Activated CD4-positive, alpha-beta T cell treated with anti-CD3 and anti-CD28 coated beads for 4 hours (primary cell): ENCODE measurements at regions not wholly inside any gene's neighbourhood (a gene's known extent, or its start where the extent isn't known, plus 50 kb on each side); places are given as distances from the start of the nearest gene placed in this dataset.
"Not testable (repeated sequence)": the region's sequence is repeated elsewhere in the genome, so short reads cannot be mapped to it uniquely, and the experiment has no call there.

Experiments
- DNase-seq, 2 donors: peaks; one replicate each; pipeline ENCODE4 v3.0.0-alpha.2; 2020

DNA sequence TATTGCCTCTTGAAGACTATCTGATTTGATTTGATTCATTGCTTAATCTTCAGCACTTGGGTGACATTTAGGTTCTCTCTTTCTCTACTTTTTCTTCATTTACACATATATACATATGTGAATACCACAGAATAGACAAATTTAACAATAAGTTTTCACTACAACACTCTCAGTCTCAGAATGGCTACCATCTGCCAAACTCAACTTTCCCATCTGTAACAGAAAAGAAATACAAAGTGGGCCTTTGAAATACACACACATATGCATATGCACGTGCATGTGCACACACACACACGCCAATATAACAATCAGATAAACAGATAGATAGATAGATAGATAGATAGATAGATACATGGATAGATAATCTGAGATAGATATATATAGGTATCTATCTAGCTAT lies 762.8 kb upstream of the NUDT12 start:
- DNase-seq, result no peak

DNA sequence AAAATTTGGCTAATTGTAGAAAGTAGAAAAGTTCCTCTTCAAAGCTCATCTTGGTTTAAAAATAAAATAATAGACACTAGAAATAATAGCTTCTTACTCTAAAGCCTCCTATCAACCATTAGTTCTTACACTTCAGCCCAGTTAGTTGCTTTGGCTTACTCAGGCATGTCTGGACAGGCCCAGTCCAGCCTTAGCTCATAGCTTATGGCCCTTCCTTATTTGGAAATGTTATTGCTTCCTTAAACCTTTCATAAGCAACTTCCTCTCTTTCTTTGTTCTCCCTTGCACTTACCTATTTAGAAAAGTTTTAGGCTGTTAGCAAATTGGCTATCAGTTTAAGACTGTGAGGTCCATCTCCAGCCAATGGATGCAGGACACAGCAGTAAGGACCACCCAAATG lies 754.1 kb upstream of the NUDT12 start:
- not testable (repeated sequence) for DNase-seq

DNA sequence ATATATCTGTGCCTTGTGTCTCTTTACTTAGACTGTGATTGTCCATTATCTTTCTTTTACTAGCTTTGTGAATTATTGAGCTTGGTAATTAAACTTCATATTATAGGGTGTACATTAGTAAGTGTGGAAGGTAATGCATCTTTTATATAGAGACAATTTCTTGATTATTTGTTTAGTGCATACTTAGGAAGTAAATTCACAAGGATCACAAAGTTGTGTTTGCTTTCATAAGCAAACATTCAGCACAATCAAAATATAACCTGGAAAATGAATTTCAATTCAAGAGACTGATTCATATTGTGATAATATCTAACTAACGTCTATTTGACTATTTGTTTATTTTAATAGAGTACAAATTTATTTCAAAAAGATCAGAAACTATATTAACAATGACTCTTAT lies 749.9 kb upstream of the NUDT12 start:
- DNase-seq, result no peak

DNA sequence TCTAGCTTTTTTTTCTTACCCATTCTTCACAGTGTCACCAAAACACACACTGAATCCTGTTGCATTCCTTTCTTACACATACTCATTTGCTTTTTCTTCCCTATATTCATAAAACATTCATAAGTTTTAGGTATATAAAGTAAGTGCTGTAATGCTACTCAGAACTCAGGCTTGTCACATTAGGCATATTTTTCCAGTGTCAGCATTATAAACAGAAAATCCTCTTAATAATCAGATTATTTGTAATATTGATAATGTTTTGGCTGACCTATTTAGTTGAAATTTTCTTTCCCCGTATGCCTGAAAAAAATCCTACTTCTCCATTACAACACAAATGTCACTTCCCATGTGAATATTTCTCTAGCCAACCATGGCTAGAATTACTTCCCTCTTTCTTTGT lies 743.0 kb upstream of the NUDT12 start:
- no peak for DNase-seq

DNA sequence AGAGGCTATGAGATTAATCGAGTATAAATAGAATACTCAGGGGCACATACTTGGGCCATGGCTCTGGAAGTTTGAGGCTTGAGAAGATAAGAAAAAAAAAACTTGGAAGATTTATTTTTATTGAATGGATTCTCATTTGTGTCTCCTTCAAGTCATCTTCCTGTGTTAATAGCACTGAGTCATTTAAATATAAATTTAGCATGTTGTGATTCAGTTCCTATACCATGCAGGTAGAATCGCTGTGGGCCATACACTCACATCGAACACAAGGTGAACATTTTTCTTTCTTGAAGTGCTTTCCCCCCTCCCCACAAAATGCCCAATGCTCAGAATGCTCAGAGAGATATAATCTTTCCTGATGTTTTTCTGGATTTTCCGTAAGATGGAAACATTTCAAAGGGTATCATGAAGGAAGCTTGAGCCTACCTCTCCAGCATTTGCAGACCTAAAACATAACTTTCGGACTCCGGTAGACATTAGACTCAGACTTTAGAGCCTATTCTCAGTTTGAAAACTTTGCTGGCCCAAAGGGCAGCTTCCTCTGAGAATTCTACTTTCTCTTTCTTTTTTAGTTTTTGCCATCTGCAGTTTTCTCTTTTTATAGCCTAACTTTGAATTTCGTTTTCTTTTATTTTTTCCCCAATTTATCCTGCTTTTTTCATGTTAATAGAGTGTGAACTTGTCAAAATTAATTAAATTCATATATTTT lies 737.6 kb upstream of the NUDT12 start:
- no peak for DNase-seq

DNA sequence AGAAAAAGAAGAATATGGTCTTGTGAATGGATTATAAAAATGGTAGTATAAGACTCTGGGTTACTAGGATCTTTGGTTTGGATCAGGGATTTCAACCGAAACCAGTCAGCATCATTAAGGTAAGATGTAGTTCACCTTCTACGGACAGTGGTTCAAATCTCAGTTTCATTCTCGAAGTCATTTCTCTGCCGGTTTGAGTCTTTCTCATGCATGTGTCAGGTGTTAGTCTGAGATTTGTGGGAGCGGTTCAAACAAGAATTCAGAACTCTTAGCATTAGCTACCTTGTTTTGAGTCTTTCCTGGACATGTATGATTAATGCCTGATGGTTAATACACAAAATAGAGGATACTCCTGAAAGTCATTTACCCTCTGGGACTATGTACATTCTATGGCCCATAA lies 735.9 kb upstream of the NUDT12 start:
- no peak for DNase-seq

DNA sequence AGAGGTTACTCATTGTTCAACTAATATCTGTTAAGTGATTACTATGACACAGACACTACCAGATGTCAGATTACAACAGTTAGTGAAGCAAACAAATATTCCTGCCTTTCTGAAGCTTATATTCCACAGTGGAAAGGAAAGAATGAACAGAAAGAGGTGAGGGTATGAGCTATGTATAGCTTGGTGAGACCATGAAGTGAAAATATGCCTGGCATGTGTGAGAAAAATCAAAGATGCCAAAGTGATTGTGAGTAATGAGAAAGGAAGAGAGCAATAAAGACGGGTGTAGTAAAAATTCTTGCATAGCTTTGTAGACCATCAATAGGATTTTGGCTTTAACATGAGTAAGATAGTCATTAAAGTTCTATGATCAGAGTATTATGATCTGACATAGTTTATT lies 734.5 kb upstream of the NUDT12 start:
- no peak for DNase-seq

DNA sequence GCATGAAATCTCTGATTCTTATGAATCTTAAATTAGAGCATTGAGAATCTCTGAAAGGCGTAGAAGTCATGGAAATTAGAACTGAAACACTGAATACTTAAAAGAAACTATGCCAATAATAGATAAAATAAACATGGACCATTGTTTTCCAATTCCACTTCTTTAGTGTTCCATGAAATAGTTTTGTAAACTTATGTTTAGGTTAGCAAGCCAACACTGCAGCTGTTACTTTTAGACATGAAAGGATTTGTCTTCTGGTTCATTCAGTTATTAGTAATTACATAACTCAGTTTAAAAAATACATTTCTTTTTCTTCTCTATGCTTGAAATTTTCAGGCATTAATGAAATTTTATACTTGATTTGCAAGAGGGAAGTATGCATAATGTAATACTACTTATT lies 733.4 kb upstream of the NUDT12 start:
- no peak for DNase-seq

DNA sequence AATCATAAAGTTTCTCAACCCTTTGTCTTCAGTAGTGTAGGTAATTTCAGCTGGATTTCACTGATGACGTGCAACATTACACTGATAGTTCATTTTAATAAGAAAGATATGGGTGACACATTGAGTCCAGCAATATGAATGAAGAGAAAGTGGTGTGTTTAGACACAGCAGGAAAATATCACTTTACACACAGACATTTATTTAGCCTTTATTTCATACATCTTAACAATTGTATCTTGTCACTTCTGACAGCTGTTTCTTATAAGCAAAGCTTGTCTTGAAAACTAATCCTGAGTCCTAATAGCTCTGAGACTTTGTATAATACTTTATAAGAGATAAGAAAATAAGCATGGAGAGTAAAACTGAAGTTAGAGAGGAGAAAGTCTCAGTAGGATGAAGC lies 720.5 kb upstream of the NUDT12 start:
- no peak for DNase-seq

DNA sequence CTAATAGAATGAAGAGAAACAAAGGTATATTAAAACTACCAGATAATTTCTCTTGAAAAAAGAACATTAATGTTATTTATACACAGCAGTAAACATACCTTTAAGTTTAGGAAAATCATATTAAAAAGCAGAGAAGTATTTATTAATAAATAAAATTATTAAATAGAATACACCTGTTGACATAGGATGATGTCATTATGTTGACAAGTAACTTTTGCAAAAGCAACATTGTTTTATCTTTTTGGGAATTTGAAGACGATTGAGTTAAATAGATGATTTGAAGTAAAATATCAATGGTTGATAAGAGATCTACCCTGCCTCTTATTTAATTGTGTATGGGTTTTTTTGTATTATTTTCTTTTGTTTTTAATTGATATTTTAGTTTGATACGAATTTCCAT lies 711.1 kb upstream of the NUDT12 start:
- DNase-seq, result no peak

DNA sequence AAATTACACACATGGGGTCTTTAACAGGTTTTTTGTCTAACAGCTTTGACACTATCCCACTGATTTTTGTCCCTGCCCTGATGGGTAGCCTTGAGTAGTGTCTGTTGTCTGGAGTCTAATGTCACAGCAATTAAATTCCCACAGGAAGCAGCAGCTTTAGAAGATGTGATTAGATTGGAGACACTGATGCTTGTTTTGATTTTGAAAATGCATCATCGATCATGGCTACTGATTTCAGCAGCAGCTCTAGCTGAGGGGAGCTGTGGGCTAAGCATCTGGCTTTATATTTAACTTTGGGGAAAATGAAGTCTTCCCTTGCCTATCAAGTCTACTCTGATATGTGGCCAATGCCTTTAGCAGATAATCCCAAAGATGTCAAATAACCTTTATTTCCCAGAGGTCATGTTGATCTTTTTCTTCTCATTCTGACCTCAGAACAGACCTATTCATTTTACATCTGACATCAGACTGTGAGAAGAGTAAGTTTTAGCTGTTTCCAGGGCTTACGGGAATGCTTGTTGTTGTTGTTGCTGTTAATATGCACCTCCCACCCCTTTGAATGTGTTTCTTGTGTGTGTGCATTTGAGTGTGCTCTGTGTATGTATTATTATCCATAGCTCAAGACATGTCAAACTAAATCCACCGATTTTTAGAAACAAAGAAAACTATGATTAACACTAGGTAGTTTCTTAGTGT lies 704.9 kb upstream of the NUDT12 start:
- DNase-seq, result no peak

DNA sequence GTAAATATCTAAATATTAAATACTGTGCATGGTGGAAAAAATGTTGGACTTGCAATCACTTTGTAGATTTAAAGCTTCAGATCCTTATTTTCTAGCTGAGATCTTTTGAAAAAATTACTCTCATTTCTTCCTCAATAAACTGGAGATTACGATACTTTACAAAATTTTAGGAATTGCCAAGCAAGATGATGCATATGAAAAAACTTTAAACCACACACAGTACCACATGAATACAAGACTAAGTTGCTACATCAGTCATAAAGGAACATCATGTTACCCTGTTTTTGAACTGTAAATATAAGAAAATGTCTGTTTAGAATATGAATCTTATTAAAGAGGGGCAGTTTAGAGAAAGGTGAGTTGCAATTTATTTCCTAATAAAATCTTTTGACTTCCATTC lies 703.6 kb upstream of the NUDT12 start:
- DNase-seq, result no peak

DNA sequence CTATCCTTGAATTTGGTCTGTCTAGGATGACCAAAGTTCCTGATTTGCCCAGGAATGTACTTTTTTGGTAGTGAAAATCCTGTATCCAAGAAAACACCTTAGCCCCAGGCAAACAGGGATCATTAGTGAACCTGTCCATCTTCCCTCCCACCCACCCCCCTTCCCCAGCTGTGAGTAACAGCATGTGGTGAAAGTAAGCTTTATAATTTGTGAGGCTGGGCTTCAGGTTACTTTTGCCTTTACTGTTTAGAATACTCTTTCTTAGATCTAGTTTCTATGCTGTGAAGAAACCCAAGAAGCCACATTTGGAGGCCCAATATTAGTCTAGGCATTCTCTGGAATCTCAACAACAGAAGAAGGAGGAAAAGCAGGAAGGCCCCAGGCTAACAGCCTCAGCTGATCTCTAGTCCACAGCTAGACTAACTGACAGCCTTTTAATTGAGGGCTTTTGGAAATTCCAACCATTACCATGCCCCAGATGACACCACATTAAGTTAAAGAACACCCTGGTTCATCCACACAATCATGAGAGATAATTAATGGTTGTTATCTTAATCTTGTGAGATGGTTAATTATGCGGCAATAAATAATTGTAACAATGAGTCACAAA lies 703.0 kb upstream of the NUDT12 start:
- DNase-seq, result no peak

DNA sequence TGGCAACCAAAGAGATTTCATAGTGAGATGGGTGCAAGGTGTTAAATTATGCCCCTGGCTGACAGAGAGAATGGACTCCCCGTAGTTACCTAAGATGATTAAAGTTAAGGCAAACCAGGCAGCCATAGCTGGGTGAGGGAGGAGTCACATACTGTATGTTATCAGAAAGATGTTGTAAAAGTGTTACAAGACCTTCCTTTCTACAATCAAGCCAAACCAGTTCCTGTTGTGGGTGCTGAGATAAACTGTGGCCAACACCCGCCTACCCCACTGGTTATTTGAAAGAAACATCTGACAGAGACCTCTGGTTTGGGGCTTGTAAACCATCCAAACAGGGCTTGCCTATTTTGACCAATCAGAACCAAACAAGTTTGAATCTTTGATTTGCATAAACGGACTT lies 684.7 kb upstream of the NUDT12 start:
- no peak for DNase-seq

DNA sequence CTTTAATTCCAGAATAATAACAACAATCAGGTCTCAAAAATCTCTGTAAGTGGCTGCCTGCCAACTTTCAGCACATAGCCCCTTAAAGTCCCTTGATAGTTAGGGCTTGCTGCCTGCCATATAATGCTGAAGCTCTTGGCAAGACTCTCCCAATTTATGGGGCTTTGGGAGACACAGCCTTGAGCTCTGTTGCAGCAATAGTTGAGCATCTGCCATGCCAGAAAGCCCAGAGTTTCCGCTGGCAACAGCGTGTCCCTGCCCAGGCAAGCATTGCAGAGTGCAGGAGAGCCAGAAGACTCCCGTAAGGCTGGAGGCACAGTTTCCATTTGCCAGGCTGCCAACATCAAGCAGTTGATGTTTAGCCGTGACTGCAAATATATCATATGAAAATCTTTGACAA lies 678.5 kb upstream of the NUDT12 start:
- DNase-seq, result no peak

DNA sequence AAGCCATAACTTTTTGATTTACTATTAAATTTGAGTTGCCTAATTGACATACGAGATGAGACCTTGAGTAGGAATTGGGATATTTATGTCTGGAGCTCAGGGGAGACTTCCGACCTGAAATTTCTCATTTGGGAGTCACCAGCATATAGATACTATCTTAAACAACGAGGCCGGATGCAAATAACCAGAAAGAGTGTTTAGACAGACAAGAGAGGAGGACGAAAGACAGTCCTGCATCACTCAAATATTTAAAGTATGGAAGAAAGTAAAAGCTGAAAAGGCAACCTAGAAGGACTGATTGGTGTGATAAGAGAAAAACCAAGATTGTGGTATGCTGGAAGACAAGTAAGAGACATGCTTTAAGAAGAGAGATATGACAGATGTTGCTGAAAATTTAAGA lies 675.0 kb upstream of the NUDT12 start:
- no peak for DNase-seq

DNA sequence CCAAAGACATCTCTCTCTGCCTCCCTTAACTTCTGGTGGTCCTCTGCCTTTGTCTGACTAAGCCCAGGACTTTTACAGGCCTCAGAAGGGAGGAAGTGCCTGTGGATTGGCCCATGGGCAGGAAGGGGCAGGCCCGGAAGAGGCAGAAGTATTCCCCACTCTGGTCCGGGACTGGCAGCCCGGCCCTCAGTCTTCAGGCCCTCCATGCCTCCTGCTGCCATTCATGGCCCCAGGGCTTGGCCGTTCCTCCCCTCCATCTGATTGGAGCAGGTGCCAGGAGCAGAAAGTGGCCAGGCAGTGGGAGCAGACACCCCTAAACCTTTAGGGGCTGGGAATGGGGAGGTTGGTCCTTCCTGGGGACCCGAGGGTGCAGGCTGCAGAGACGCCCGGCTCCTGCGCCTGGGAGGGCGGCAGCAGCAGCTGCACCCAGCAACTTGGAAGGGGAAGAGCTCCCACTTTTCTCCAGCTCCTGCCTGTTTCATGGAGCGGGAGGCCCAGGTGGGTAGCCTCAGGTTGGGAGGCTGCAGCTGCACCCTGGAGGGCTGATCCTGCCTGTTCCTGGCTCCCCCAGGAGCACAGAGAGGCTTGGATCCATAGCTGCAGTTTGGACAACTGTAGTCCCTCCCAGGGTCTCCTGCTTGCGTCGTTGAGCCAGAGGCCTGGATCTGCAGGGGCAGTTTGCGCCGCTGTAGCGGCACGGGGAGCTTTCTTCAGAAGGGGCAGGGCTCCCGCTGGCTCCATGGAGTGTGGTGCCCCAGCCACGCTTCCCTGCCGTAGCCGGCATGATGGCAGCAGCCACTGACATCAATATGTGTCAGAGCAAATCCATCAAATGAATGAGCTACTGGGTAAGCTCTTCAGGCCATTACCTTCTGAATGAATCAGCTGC lies 661.5 kb upstream of the NUDT12 start:
- DNase-seq, result no peak

DNA sequence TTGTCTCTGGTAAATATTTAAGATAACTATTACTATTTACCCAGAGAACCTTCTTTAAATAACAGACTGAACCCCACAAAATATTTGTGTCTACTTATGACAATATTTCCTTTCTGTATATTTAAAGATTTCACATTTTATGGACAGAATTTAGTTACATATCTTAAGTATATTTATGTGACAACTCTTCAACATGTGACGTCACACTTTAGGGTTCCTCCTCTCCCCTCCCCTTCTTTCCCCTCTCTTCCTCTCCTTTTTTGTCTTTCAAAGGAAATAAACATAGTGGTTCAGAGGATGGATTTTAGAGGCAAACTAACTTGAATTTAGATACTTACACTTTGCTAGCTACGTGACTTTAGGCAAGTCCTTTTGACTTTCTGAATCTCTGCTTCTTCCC lies 655.6 kb upstream of the NUDT12 start:
- DNase-seq, result no peak

DNA sequence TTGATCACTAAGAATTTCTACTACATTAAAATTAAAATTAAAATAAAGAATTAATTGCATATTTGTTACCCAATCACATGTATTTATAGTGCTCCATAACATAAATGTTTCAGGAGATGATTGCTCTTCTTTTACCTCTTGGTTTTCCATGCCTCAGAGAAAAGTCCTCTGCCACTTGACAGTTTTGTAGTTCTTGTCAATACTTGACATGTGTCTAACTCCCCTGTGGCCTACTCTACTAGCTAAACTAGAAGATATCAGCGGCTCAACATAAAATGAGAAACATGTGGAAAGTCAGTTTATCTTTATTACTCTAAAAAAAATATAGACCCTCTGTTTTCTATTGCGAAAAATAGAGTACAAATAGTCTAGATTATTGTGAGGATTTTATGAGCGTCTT lies 650.6 kb upstream of the NUDT12 start:
- DNase-seq, result no peak

DNA sequence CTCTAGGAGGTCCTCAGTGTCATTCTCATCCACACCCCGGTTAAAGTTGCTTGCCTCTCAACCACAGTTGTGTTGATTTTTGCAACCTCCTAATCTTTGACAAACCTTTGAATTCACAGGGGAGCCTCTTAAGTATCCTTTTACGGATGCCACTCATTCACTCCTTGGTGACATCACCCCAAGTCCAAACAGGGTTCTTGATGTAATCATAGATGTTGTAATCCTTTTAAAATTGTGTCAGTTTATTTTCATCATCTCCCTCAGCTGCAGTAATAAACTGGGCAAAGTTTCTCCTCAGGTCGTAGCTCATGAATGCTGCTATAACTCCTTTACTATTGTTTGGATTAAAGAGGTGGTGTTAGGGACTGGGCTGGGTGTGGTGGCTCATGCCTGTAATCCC lies 637.2 kb upstream of the NUDT12 start:
- DNase-seq, result no peak

DNA sequence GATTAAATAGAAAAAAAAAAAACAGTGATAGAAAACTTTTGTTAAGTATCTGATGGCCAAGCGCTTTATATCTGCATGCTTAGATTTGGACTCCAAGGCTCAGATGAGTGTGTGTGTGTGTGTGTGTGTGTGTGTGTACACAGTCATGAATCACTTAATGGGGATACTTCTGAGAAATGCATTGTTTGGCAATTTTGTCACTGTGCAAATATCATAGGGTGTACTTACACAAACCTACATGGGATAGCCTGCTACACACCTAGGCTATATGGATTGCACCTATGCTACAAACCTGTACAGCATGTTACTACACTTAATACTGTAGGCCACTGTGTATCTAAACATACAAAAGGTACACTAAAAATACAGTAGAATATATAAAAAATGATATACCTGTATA lies 635.6 kb upstream of the NUDT12 start:
- DNase-seq, result no peak

DNA sequence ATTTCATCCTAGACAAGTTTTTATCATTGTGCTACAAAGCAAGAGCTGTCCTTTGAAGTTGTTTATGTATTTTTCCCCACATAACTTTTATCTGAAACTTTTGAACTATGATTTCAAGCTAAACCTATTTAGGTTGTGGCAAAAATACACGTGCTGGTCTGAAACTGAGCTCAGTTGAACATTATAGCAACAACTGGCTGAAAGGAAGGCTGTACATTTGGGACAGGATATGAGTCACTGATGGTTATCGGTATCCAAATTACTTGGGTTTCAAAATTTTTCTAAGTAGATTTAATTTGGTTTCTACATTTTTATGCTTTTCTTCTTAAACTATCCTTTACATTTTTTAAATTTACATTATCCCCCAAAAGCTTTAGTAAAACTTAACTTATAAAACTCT lies 627.3 kb upstream of the NUDT12 start:
- no peak for DNase-seq

DNA sequence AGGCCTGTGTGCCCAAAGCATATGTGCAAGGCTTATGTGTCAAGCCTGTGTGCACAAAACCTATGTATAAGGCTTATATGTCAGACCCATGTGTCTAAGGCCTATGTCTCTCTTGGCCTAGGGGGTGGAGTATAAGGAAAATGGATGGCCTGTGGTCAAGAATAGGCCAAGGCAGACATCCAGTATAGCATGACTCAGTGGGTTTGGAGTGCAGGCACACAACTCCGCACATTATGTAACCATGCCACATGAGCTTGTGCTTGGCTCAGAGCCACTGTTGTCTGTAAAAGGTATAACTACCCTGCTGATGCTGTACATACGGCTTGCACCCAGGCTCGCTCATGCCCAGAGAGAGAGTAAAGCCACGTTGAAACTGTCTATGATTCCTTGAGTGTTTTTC lies 626.4 kb upstream of the NUDT12 start:
- no peak for DNase-seq

DNA sequence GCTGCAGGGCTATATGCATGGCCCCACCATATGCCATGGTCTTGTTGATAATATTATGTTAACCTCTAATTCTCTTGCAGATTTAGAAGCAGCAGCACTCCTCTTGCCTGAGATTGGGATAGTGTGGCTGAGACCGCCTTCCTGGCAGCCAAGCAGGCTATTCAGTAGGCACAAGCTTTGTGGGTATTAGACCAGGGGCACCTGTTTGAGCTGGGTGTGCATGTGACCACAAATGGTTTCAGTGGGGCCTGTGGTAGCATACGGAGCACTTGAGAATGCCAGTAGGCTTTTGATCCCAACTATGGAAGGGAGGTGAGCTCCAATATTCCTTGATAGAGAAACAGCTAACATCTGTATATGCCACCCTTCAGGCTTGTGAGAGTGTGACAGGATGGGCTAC lies 625.1 kb upstream of the NUDT12 start:
- DNase-seq, result no peak
